HepG2 (cell line): ENCODE measurements at regions not wholly inside any gene's neighbourhood (a gene's known extent, or its start where the extent isn't known, plus 50 kb on each side); places are given as distances from the start of the nearest gene placed in this dataset.

ENCODE experiments used
- ATAC-seq: fragments of 200-7000 bp; cut with Tn5 transposase; 3 replicates; pipeline ENCODE4 v1.9.1; 2020; ENCODE audit warnings: mild to moderate bottlenecking, moderate library complexity
- BruUV-seq: library from RNA; stranded (reverse); fragments of 400-500 nt; replicated peaks from 2 replicates; lab custom pipeline; 2021; lab: Mats Ljungman, UMichigan
- CTCF ChIA-PET: fragments of 300-600 bp; formaldehyde crosslinking; extraction: SDS; loops from one replicate; lab custom pipeline; 2021; ENCODE audit warnings: low total read pairs, inconsistent platforms, low intra/inter-chr PET ratio; lab: Yijun Ruan, JAX
- POLR2A ChIA-PET: fragments of 350-600 bp; sonication (Branson Sonifier 250); formaldehyde crosslinking; loops from one replicate; lab custom pipeline; 2020; ENCODE audit warnings: antibody characterized with exemption, inconsistent platforms; lab: Yijun Ruan, JAX
- DNase-seq: peaks from one replicate; pipeline ENCODE4 v3.0.0-alpha.2; 2015; ENCODE audit warnings: low spot score
- FAIRE-seq: peaks from 3 replicates; lab custom pipeline; 2011; peaks lifted over from hg19 to GRCh38; lab: Jason Lieb, UNC
- H2AFZ ChIP-seq: one replicate; pipeline ENCODE4 v1.6.1; 2011; ENCODE audit warnings: low read length, inconsistent platforms
- H3K27ac ChIP-seq: fragments of 300-600 bp; 3 replicates; pipeline ENCODE4 v1.8.0; 2011; ENCODE audit warnings: mixed run types, mild to moderate bottlenecking, mixed read lengths, low read length, inconsistent platforms; ENCODE audit not compliant: insufficient read depth; ENCODE audit errors: extremely low read length
- H3K27me3 ChIP-seq, 2 experiments: fragments of 200-600 bp in 1 of 2; 2 replicates in 1 of 2; 3 replicates in 1 of 2; pipeline versions ENCODE4 v1.6.0 to v1.8.0; 2011; ENCODE audit warnings: low read length in 2 of 2, mild to moderate bottlenecking in 2 of 2, moderate library complexity in 2 of 2, inconsistent platforms in 1 of 2; ENCODE audit not compliant: insufficient read depth in 2 of 2, control insufficient read depth in 1 of 2
- H3K36me3 ChIP-seq, 2 experiments: fragments of 200-600 bp in 1 of 2; replicated peaks in 1 of 2; 2 replicates in 1 of 2; 3 replicates in 1 of 2; pipeline versions ENCODE4 v1.5.1 to v1.8.0; 2011; ENCODE audit warnings: low read length in 2 of 2, inconsistent platforms in 1 of 2; ENCODE audit not compliant: insufficient read depth in 2 of 2, control insufficient read depth in 1 of 2
- H3K4me1 ChIP-seq: 2 replicates; pipeline ENCODE4 v1.5.1; 2012; ENCODE audit warnings: low read length, inconsistent platforms; ENCODE audit not compliant: insufficient read depth
- H3K4me2 ChIP-seq: 2 replicates; pipeline ENCODE4 v1.6.0; 2011; ENCODE audit warnings: low read depth, low read length, inconsistent platforms
- H3K4me3 ChIP-seq, 3 experiments: fragments of 200-600 bp in 1 of 3; sonication (generic), shearing (Covaris generic) in 1 of 3; replicated peaks in 1 of 3; 2 replicates each; pipeline ENCODE4 v1.5.1; 2011 to 2016; ENCODE audit warnings: low read length in 3 of 3, inconsistent platforms in 2 of 3, low read depth in 2 of 3, mild to moderate bottlenecking in 2 of 3, control low read depth in 1 of 3, mixed read lengths in 1 of 3; ENCODE audit not compliant: insufficient read depth in 1 of 3
- H3K79me2 ChIP-seq: one replicate; pipeline ENCODE4 v1.6.1; 2011; ENCODE audit warnings: low read length, inconsistent platforms; ENCODE audit not compliant: insufficient read depth
- H3K9ac ChIP-seq: 2 replicates; pipeline ENCODE4 v1.6.0; 2011; ENCODE audit warnings: mild to moderate bottlenecking, low read depth, low read length, inconsistent platforms; ENCODE audit not compliant: insufficient read depth
- H3K9me3 ChIP-seq: 2 replicates; pipeline ENCODE4 v1.5.1; 2012; ENCODE audit warnings: mild to moderate bottlenecking, low read length
- H4K20me1 ChIP-seq: 2 replicates; pipeline ENCODE4 v1.6.0; 2011; ENCODE audit warnings: inconsistent platforms, mild to moderate bottlenecking, low read length, moderate library complexity; ENCODE audit not compliant: insufficient read depth
- ATM ChIP-seq: fragments of 450-650 bp; IDR thresholded peaks from 2 replicates; pipeline ENCODE4 v1.7.1; 2017; ENCODE audit warnings: mild to moderate bottlenecking, borderline replicate concordance
- BATF2 ChIP-seq: sonication (generic); formaldehyde crosslinking; IDR thresholded peaks from 2 replicates; pipeline ENCODE4 v1.8.0; 2022; ENCODE audit warnings: mild to moderate bottlenecking, missing genetic modification reagents, moderate library complexity
- FOXK1 ChIP-seq: sonication (generic); formaldehyde crosslinking; IDR thresholded peaks from 2 replicates; pipeline ENCODE4 v1.4.0; 2020; ENCODE audit warnings: low read depth, missing genetic modification reagents, borderline replicate concordance
- HOXA9 ChIP-seq: sonication (generic); formaldehyde crosslinking; IDR thresholded peaks from 2 replicates; pipeline ENCODE4 v1.8.1; 2022; ENCODE audit warnings: missing genetic modification reagents, mild to moderate bottlenecking, moderate library complexity, borderline replicate concordance
- JARID2 ChIP-seq: sonication (generic); formaldehyde crosslinking; IDR thresholded peaks from 2 replicates; pipeline ENCODE4 v1.8.1; 2023; ENCODE audit warnings: missing genetic modification reagents, inconsistent platforms; ENCODE audit not compliant: insufficient replicate concordance
- NR2C2 ChIP-seq: sonication (generic); formaldehyde crosslinking; IDR thresholded peaks from 2 replicates; pipeline ENCODE4 v1.4.0; 2020; ENCODE audit warnings: missing genetic modification reagents, mild to moderate bottlenecking, moderate library complexity, borderline replicate concordance
- PBX3 ChIP-seq: sonication (generic); formaldehyde crosslinking; IDR thresholded peaks from 2 replicates; pipeline ENCODE4 v1.8.1; 2023; ENCODE audit warnings: missing genetic modification reagents, inconsistent platforms, borderline replicate concordance
- ZNF44 ChIP-seq: sonication (generic); formaldehyde crosslinking; IDR thresholded peaks from 2 replicates; pipeline ENCODE4 v1.5.1; 2020; ENCODE audit warnings: mild to moderate bottlenecking, missing genetic modification reagents
- ZNF674 ChIP-seq: sonication (generic); formaldehyde crosslinking; IDR thresholded peaks from 2 replicates; pipeline ENCODE4 v1.5.0; 2020; ENCODE audit warnings: low read depth, mild to moderate bottlenecking, missing genetic modification reagents
- ZNF766 ChIP-seq: sonication (generic); formaldehyde crosslinking; IDR thresholded peaks from 2 replicates; pipeline ENCODE4 v1.5.0; 2020; ENCODE audit warnings: missing genetic modification reagents, borderline replicate concordance
- ZSCAN21 ChIP-seq: sonication (generic); formaldehyde crosslinking; IDR thresholded peaks from 2 replicates; pipeline ENCODE4 v1.8.0; 2022; ENCODE audit warnings: mild to moderate bottlenecking, missing genetic modification reagents, moderate library complexity, borderline replicate concordance
- WGBS: methylation state at CpG from one replicate; pipeline ENCODE4 v1.1.6; 2017; ENCODE audit warnings: low lambda C conversion rate; 5-methylcytosine and 5-hydroxymethylcytosine counted together
- in situ Hi-C: cut with HindIII; loops from 2 replicates; pipeline ENCODE4 v1.10.0; 2017; ENCODE audit warnings: low pct_unique_long_range_greater_than_20kb; ENCODE audit not compliant: extremely low pct_ligation_motif_present
- intact Hi-C: fragments of 100-400 bp; cut with micrococcal nuclease; formaldehyde crosslinking; loops from one replicate; pipeline ENCODE4 v1.10.0; 2022; ENCODE audit not compliant: unreplicated experiment

- TF ChIP-seq ZNF674 (no peak), FOXK1 (no peak), JARID2 (CRISPR knock-in tag) (no peak), ZNF44 (CRISPR knock-in tag) (no peak)
These were observed 125.4 kb upstream of the DMD start (continued) for GRCh38 chrX:33336783-33337182.

GRCh38 chrX:33333271-33333670 is 121.9 kb upstream of the DMD start:
- WGBS: 3% methylated on average over 2 of the region's 2 CpGs
- Histone ChIP-seq H3K79me2 (no peaks in the 10 kb centered on the region), H2AFZ (no peak overlapping the region), H3K36me3 (no peaks in the 10 kb centered on the region), H3K4me3 (no peak overlapping the region), H3K4me2 (no peak overlapping the region), H3K9me3 (no peaks in the 10 kb centered on the region), H3K9ac (no peak overlapping the region), H4K20me1 (no peaks in the 10 kb centered on the region), H3K4me1 (no peaks in the 10 kb centered on the region), H3K27me3 (no peaks in the 10 kb centered on the region), H3K27ac (no peak overlapping the region)
- in situ Hi-C loops (loop anchor here (10.0 kb wide), 1 partner anchor 798 kb away; no protein-coding TSS in a partner anchor), intact Hi-C loops (no loop called here)
- TF ChIP-seq BATF2 (CRISPR knock-in tag): no peak
- BruUV-seq: no TSS peak
- POLR2A ChIA-PET: no interaction called here
- CTCF ChIA-PET: no interaction called here
- FAIRE-seq: no peak
- ATAC-seq: no peak
- DNase-seq: no peak

GRCh38 chrX:33330798-33331197 is 119.4 kb upstream of the DMD start:
- H3K9me3 ChIP-seq: no peaks in the 10 kb centered on the region
- ChIA-PET POLR2A (no interaction called here), CTCF (no interaction called here)
- ATAC-seq (no peak), FAIRE-seq (no peak), DNase-seq (no peak)
- 3% methylated on average over 3 of the region's 3 CpGs for WGBS
- in situ Hi-C loops (loop anchor here (10.0 kb wide), 1 partner anchor 796 kb away; no protein-coding TSS in a partner anchor), intact Hi-C loops (no loop called here)
- BruUV-seq: no TSS peak
- H3K4me3 ChIP-seq: no peak overlapping the region
- H4K20me1 ChIP-seq: no peaks in the 10 kb centered on the region
- H2AFZ ChIP-seq: no peak overlapping the region
- H3K4me2 ChIP-seq: no peak overlapping the region
- H3K27me3 ChIP-seq: no peaks in the 10 kb centered on the region
- H3K4me1 ChIP-seq: no peaks in the 10 kb centered on the region
- no peaks in the 10 kb centered on the region for H3K36me3 ChIP-seq
- TF ChIP-seq HOXA9: no peak
- no peak for TF ChIP-seq ZNF766
- no peak for TF ChIP-seq NR2C2 (CRISPR knock-in tag)
- TF ChIP-seq ATM: no peak
- no peak for TF ChIP-seq PBX3 (CRISPR knock-in tag)
- TF ChIP-seq ZSCAN21 (CRISPR knock-in tag): no peak
- H3K79me2 ChIP-seq: no peaks in the 10 kb centered on the region
- no peak overlapping the region for H3K27ac ChIP-seq
- H3K9ac ChIP-seq: no peak overlapping the region
